B cell (primary cell): ENCODE measurements at regions not wholly inside any gene's neighbourhood (a gene's known extent, or its start where the extent isn't known, plus 50 kb on each side); places are given as distances from the start of the nearest gene placed in this dataset.

Source experiments
- ATAC-seq: fragments of 200-7000 bp; cut with Tn5 transposase; one replicate; pipeline ENCODE4 v1.10.0; 2021; ENCODE audit warnings: low read depth, mild to moderate bottlenecking, moderate number of reproducible peaks, moderate library complexity
- CTCF ChIA-PET: fragments of 350-600 bp; sonication (Branson Sonifier 250); formaldehyde crosslinking; loops from one replicate; lab custom pipeline; 2021; ENCODE audit warnings: antibody characterized with exemption, inconsistent platforms; lab: Charles Lee
- POLR2A ChIA-PET: fragments of 350-600 bp; sonication (Branson Sonifier 250); formaldehyde crosslinking; loops from one replicate; lab custom pipeline; 2021; ENCODE audit warnings: antibody characterized with exemption; lab: Charles Lee
- DNase-seq: peaks from one replicate; pipeline ENCODE4 v3.0.0; 2013
- H2AFZ ChIP-seq: 2 replicates; pipeline ENCODE4 v1.6.1; 2012; ENCODE audit warnings: mild to moderate bottlenecking, low read depth, low read length; ENCODE audit not compliant: insufficient read depth, poor library complexity, severe bottlenecking
- H3K27ac ChIP-seq, 2 donors: 1 replicate in 1 of 2; 2 replicates in 1 of 2; pipeline ENCODE4 v1.5.1; 2012 to 2013; ENCODE audit warnings: low read length in 2 of 2, mild to moderate bottlenecking in 2 of 2, moderate library complexity in 1 of 2
- H3K27me3 ChIP-seq, 4 experiments: fragments of 200-600 bp in 1 of 4; sonication (generic) in 1 of 4; replicated peaks in 1 of 4; 1 replicate in 2 of 4; 2 replicates in 2 of 4; pipeline versions ENCODE4 v1.6.1 to v1.7.0; 2013 to 2016; ENCODE audit warnings: low read length in 3 of 4, mild to moderate bottlenecking in 2 of 4, mixed read lengths in 1 of 4, moderate library complexity in 1 of 4; ENCODE audit not compliant: insufficient read depth in 4 of 4, control insufficient read depth in 3 of 4; ENCODE audit errors: control extremely low read depth in 1 of 4
- H3K36me3 ChIP-seq, 2 experiments: replicated peaks in 1 of 2; 1 replicate in 1 of 2; 2 replicates in 1 of 2; pipeline versions ENCODE4 v1.6.1 to v1.7.1; 2013; ENCODE audit warnings: low read length in 1 of 2; ENCODE audit not compliant: insufficient read depth in 2 of 2, control insufficient read depth in 1 of 2; ENCODE audit errors: control extremely low read depth in 1 of 2, extremely low read depth in 1 of 2
- H3K4me1 ChIP-seq, 2 donors: fragments of 200-600 bp in 1 of 2; sonication (generic) in 1 of 2; 1 replicate in 1 of 2; 2 replicates in 1 of 2; pipeline versions ENCODE4 v1.5.1 to v1.6.1; 2013 to 2017; ENCODE audit warnings: low read length in 2 of 2; ENCODE audit not compliant: control insufficient read depth in 2 of 2, insufficient read depth in 2 of 2
- H3K4me2 ChIP-seq: replicated peaks from 2 replicates; pipeline ENCODE3; 2012; ENCODE audit warnings: mild to moderate bottlenecking, low read depth, low read length; ENCODE audit not compliant: poor library complexity, severe bottlenecking
- H3K4me3 ChIP-seq, 5 experiments: fragments of 200-600 bp in 1 of 5; sonication (generic) in 1 of 5; 1 replicate in 3 of 5; 2 replicates in 2 of 5; pipeline versions ENCODE4 v1.5.1 to v1.7.0; 2011 to 2016; ENCODE audit warnings: low read length in 4 of 5, mild to moderate bottlenecking in 4 of 5, low read depth in 2 of 5, control low read depth in 1 of 5, moderate library complexity in 1 of 5; ENCODE audit not compliant: insufficient read depth in 1 of 5; ENCODE audit errors: control extremely low read depth in 1 of 5, extremely low read depth in 1 of 5
- H3K79me2 ChIP-seq: fragments of 200-600 bp; sonication (generic); one replicate; pipeline ENCODE4 v1.6.0; 2016; ENCODE audit warnings: low read length; ENCODE audit not compliant: control insufficient read depth, insufficient read depth
- H3K9ac ChIP-seq: fragments of 200-600 bp; sonication (generic); 2 replicates; pipeline ENCODE4 v1.6.1; 2017; ENCODE audit warnings: mild to moderate bottlenecking, low read length, moderate library complexity
- H3K9me3 ChIP-seq, 3 donors: one replicate each; pipeline versions ENCODE4 v1.6.1 to v1.7.1; 2013; ENCODE audit warnings: low read length in 2 of 3; ENCODE audit not compliant: control insufficient read depth in 2 of 3, insufficient read depth in 1 of 3; ENCODE audit errors: control extremely low read depth in 1 of 3
- H4K20me1 ChIP-seq: 2 replicates; pipeline ENCODE4 v1.6.0; 2012; ENCODE audit warnings: mild to moderate bottlenecking, low read length; ENCODE audit not compliant: insufficient read depth, control insufficient read depth, poor library complexity, severe bottlenecking
- H3K27ac Mint-ChIP-seq: one replicate; pipeline ENCODE4 v1.8.0; 2021; ENCODE audit warnings: mixed read lengths
- H3K27me3 Mint-ChIP-seq: one replicate; pipeline ENCODE4 v1.8.0; 2021; ENCODE audit warnings: mixed read lengths
- H3K4me1 Mint-ChIP-seq: one replicate; pipeline ENCODE4 v1.8.0; 2021; ENCODE audit warnings: mixed read lengths
- H3K4me3 Mint-ChIP-seq: one replicate; pipeline ENCODE4 v1.8.0; 2021; ENCODE audit warnings: mixed read lengths
- H3K9me3 Mint-ChIP-seq: one replicate; pipeline ENCODE4 v1.8.0; 2022; ENCODE audit warnings: mixed read lengths; ENCODE audit not compliant: insufficient read depth
- CTCF ChIP-seq: fragments of 200-600 bp; IDR thresholded peaks from one replicate; pipeline ENCODE4 v1.8.0; 2022; ENCODE audit warnings: antibody characterized with exemption, mild to moderate bottlenecking
- EZH2 ChIP-seq: IDR thresholded peaks from 2 replicates; pipeline ENCODE4 v1.6.1; 2012; ENCODE audit warnings: borderline replicate concordance, low read depth, mild to moderate bottlenecking, moderate library complexity, low read length; ENCODE audit not compliant: insufficient read depth, poor library complexity, severe bottlenecking
- WGBS: methylation state at CpG from one replicate; pipeline ENCODE4 v1.1.5; 2013; ENCODE audit warnings: missing lambda C conversion rate; ENCODE audit not compliant: insufficient coverage; 5-methylcytosine and 5-hydroxymethylcytosine counted together
- intact Hi-C: fragments of 100-400 bp; cut with micrococcal nuclease; formaldehyde crosslinking; loops from one replicate; pipeline ENCODE4 v1.10.0; 2022

- no peaks in the 10 kb centered on the region for H3K27me3 ChIP-seq
- no peak for TF ChIP-seq CTCF
- TF ChIP-seq EZH2, result no peak
- ChIA-PET POLR2A (no interaction called here), CTCF (no interaction called here)
- no peak for ATAC-seq
- H3K36me3 ChIP-seq, result no peaks in the 10 kb centered on the region
- H4K20me1 ChIP-seq, result no peaks in the 10 kb centered on the region
- WGBS, result 63% methylated on average over 3 of the region's 4 CpGs
- Mint-ChIP-seq H3K27ac (no peak overlapping the region), H3K4me1 (no peaks in the 10 kb centered on the region), H3K4me3 (no peak overlapping the region), H3K9me3 (no peaks in the 10 kb centered on the region), H3K27me3 (no peaks in the 10 kb centered on the region)
- H3K27ac ChIP-seq, result no peak overlapping the region
- no peaks in the 10 kb centered on the region for H3K79me2 ChIP-seq
- H3K4me2 ChIP-seq, result no peak overlapping the region
- H3K4me1 ChIP-seq, result no peaks in the 10 kb centered on the region
- intact Hi-C loops, result no loop called here
- H2AFZ ChIP-seq, result no peak overlapping the region
- H3K4me3 ChIP-seq, result no peak overlapping the region
- DNase-seq, result no peak
- no peaks in the 10 kb centered on the region for H3K9me3 ChIP-seq
- no peak overlapping the region for H3K9ac ChIP-seq
These were observed 195.1 kb upstream of the CITED2 start for GRCh38 chr6:139569566-139569965.

GRCh38 chr6:139568956-139569538 is 194.6 kb upstream of the CITED2 start:
- Histone ChIP-seq H3K4me3 (no peak overlapping the region), H3K36me3 (no peaks in the 10 kb centered on the region), H3K27ac (no peak overlapping the region), H3K79me2 (no peaks in the 10 kb centered on the region), H3K9me3 (no peaks in the 10 kb centered on the region), H3K4me1 (no peaks in the 10 kb centered on the region), H2AFZ (no peak overlapping the region), H4K20me1 (no peaks in the 10 kb centered on the region), H3K27me3 (no peaks in the 10 kb centered on the region), H3K9ac (no peak overlapping the region), H3K4me2 (no peak overlapping the region)
- intact Hi-C loops, result no loop called here
- Mint-ChIP-seq H3K27ac (no peak overlapping the region), H3K9me3 (no peaks in the 10 kb centered on the region), H3K4me1 (no peaks in the 10 kb centered on the region), H3K4me3 (no peak overlapping the region), H3K27me3 (no peaks in the 10 kb centered on the region)
- no peak for TF ChIP-seq CTCF
- no peak for TF ChIP-seq EZH2
- ChIA-PET POLR2A (no interaction called here), CTCF (no interaction called here)
- WGBS, result no CpG with 5 or more reads among the region's 5 CpGs
- ATAC-seq, result no peak
- no peak for DNase-seq
